Suppressor macrophage (primary cell): ENCODE measurements at regions not wholly inside any gene's neighbourhood (a gene's known extent, or its start where the extent isn't known, plus 50 kb on each side); places are given as distances from the start of the nearest gene placed in this dataset.
A peak's percentile ranks its signal among the peaks of the same experiment; 100 is the strongest.

Experiments used
- DNase-seq, 4 experiments: peaks; one replicate each; pipeline ENCODE4 v3.0.0-alpha.2; 2020 to 2022

DNA sequence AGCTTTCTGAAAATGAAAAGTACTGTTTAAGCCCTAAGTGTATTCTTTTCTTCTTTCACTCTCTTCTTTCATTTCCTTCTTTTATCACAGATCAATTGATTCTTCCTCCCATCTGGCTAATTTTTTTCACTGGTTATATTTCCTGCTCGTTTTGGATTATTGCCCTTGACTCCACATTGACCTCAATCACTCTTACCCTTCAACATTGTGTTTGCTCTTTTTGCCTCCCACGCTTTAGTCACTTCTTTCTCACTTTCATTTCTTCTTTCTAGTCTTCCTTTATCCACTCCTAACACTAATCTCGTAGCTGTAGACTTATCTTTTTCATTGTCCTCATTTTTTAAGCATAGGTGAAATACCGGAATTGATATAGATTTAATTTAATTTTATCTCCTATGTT, 320.3 kb upstream of the VRK2 start:
- DNase-seq: no peak

DNA sequence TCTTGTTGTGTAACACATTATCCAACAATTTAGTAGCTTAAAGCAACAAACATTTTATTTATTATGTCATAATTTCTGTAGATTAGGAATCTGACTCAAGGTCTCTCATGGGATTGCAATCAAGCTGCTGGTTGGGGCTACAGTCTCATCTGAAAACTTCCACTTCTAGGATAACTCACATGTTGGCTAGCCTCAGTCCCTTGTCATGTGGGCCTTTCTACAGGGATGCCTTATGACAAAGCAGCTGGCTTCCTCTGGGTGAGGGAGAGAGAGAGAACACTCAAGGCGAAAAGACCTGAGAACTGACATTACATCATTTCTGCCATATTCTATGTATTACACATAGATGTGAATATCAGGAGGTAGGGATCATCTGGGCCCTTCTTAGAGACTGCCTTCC, 317.9 kb upstream of the VRK2 start:
- no peak for DNase-seq

DNA sequence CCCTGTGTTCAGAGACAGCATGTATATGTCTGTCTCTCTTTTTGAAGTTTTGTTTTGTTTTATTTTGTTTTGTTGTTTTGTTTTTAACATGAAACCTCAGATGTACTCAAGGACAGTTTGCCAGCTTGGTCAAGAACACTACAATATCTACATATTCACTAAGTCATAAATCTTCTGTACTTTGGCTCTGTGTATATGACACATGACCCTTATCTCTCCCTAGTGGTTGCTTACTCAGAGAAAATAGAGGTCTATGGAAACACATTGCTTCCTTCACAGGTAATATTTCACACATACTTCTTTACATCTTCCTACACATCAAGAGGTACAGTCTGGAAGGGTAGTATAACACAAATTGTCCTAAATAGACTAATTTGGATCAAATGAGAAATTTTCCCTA, 312.6 kb upstream of the VRK2 start:
- no peak for DNase-seq

DNA sequence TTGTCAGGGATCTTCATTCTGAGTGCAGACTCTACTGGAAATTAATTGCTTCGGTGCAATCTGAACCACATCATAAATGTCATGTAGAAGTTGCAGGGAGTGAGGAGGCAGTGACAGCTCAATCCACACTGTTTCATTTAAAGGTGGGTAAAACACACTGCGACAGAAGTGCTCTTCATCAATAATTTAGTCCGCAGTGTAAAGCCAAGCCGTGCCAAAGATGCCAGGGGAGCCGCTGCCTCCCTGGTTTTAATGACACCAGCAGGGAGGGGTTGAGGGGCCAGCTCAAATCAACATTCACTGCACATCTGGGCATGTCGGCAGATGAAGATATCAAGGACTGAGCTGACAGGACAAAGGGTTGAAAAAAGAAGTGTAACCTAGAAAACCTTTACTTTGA, 305.7 kb upstream of the VRK2 start:
- no peak for DNase-seq

DNA sequence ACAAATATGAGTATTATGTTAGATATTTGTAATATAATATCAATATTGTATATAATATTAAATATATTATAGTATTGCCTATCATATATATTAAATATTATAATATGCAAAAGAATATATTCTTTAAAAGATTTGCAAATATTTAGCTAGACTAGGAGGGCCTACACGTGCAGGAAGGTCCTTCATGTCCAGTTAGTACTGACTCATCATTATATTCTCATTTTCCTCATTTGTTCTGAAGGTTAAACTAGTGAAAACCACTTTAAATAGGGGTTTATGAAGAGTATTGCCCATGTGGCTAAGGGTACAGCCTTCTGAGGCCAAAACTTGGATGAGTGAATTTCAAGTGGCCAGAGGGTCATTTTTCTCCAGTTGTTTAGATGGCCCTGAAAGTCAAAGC, 293.0 kb upstream of the VRK2 start:
- DNase-seq: no peak

DNA sequence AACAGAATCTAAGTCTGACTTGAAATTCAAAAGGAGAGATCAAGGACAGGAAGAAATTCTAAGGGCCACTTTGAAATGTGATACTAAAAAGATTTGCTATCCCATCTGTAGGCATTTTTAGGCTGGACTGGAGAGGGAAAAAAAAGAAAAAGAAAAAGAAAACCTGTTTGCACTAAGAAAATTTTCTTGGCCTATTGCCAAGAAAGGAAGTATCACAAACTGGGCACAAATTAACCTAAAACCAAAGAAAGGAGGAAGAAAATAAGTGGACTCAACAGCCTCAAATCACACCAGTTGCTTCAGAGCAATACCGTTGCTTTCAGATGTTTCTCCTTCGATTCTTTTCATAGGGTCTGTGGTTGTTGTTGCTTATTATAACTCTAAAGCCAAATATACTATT, 287.9 kb upstream of the VRK2 start:
- DNase-seq: peak in 1 of 4 experiments; percentile 6

DNA sequence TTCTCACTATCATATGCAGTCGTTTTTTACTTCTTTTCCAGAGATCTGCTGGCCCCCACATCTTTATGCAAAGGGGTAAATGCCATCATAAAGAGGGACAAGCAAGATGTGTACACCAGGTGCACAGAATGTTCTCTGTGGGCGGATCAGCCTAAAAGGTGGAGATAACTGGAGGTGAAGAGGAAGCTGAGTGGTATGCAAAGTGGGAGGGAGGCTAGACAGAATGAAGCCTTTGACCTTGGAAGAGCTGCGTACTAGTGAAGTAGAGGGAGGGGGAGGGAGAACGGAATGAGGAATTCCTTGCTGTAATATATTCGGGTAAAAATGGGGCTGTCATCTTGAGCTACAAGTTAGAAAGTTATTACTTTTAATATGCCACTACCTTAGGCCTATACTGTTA, 287.5 kb upstream of the VRK2 start:
- DNase-seq: no peak

DNA sequence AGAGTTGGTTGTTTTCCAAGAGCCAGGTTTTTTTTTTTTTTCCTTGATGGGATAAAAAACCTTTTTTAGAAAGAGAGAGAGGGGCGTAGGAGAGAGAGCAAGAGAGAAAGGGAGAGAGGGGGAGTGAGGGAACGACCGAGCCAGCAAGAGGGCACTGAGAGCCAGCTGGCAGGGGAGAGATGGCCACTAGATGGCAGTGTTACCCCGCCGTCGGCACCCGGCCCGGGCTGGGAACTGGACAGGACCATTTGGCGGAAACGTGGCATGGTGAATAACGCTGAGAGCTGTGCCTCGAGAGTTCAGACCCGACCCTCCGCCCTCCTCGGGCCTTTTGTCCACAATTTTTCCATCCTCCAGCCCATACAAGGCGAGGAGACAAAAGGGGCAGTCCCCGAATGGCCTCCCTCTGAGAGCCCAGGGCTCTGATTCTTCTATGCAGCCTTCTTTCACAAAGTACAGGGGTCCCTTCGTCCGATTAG, 286.7 kb upstream of the VRK2 start:
- DNase-seq: peak; percentile 78 to 89 (median 88)

DNA sequence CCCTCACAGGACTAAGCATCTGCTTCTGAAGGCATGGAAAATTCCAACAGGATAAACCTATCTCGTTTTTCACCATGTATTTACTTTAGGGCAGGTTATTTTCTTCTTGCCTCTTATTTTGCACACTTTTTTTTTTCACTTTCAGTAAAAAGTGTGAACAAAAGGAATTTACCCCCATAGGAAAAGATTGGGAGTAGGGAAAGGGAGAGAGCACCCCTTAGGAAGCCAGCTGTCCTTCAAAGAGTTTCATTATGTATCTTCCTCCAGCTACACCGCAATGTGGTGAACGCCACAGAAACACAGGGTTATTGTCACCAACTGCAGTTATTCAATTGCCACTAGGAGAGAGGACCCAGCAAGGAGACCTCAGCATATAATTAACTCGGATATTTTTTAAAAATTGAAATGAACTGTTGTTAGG, 286.2 kb upstream of the VRK2 start:
- peak in 1 of 4 experiments; percentile 7 for DNase-seq

DNA sequence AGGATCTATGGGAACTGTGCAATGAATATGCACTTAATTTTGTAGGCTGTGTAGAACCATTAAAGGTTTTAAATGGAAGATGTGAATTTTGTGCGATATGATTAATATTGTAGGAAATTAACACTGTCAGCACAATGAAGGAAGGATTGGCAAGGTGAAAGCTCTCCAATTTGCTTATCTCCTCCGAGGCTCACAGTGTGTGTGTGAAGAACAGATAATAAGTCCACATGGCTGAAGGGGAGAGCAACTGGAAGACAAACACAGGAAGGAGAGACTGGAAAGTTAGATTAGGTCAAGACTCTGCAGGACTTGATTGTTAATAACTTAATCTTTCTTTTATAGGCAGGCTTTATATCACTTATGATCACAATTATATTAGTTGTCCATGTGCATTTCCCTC, 269.7 kb upstream of the VRK2 start:
- no peak for DNase-seq

DNA sequence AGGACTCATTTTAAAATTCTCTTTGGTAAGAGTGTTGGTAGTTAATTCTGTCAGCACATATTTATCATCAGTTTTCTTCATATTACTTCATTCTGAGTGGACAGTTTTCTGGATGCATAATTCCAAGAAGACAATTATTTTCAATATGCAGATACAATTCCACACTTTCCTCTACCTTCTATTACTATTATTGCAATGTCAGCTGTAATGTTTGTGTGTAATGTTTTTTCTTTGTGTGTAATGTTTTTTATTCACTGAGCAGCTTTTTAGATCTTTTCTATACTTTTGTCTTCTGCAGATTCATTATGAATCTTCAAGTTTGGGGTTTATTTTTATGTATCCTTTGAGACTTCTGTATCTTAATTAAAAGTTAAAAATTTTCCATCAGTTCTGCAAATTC, 264.0 kb upstream of the VRK2 start:
- DNase-seq: no peak

DNA sequence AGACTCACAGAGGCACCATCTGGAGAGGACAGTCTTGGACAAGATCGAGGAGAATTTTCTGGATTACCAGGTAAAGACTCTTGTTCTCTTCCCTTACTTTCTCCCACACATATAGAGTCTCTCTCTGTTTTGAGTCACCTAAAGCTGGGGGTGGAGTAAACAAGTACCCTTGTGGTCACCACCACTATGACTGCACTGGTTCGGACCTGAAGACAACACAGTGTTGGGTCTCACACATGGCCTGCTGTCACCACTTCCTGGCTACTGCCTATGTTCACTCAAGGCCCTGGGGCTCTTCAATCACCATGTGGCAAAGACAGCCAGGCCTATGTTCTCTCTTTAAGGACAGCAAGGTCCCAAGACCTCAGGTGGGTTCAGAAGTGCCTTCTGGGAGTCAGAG, 253.3 kb upstream of the VRK2 start:
- DNase-seq: no peak

DNA sequence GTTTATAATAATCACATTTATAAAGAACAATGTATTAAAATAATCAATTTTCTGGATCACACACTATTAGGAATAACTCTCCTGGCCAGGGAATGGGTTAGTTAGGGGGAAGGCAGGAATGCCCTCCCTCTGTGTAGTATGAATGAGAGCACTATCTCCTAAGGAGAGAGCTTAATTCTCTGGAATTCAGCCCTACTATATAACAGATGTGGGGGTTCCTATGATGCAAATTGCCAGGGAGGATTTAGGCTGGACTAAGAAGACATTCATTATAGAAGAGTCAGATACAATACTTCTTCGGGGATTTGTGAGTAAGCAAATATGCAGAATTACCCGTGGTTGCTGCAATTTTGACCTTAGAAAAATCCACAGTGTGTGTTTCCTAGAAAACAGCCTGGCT, 250.1 kb upstream of the VRK2 start:
- DNase-seq: no peak

DNA sequence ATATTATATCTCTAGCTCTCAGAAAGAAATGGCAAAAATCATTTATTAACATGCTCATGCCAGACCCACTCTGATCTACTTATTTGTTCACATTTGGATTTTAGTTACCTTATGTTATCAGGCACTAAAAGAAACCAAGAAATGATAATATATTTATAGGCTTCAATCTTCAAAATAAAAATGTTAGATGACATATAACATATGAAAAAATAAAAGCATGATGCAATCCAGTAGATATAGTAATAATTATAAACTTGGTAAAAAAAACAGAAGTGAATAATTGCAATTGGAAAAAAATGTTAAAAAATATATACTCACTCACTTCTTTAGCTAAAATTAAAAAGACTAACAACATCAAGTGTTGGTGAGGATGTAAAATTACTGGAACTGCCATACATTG, 248.3 kb upstream of the VRK2 start:
- no peak for DNase-seq

DNA sequence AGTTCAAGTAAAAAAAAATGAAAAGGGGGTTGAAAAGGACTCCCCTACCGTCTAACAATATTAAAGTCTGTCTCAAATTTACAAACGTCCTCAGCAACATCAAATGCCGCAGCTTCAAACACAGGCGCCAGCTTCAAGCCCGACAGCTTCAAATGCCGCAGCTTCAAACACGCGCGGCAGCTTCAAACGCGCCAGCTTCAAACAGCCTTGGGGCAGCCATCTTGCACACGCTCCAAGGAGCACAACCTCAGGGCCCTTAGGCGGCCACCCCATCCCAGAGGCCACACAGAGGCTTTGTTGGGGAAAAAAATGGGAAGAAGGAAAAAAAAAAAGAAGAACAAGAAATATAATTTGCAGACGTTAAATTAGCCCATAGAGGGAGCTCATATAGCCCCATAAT, 244.4 kb upstream of the VRK2 start:
- no peak for DNase-seq

DNA sequence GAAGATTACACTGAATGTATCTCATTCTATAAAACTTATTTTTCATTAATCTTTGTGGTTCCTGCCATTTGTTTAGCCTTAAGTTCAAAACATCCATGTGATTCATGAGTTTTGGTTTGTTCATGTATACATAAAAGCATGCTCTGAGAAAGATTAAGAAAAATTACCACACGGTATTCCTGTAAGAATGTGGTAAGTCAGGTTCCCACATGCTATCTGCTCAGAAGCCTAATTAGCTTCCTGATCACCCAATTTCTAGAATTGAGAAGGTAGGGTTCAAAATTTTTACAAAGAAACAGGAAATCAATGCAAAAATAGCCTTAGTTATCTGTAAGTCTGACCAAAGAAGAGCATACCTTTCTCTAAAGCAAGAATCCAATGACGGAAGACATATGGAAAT, 241.6 kb upstream of the VRK2 start:
- DNase-seq: no peak

DNA sequence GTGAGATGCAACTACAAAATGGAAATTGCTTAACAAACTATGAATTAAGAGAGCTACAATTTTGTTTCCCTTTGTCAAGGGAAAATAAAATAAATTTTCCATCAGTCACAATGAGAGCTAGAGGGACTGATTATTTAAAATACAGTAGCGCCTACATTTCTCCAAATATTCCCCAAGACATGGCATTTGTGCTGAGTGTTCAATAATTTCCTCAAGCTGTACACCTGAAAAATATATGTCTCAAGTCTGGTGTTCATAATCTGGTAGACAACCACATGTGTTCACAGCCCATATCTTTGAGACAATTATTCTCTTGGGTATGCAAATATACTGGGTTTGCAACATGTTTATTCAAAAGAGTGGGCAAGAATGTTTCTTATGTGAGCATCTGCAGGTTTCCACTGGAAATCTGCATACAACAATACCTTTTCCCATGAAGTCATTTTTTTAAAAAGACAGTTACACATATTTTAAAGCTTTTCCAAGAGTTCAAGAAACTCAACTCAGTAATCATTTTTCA, 240.1 kb upstream of the VRK2 start:
- no peak for DNase-seq

DNA sequence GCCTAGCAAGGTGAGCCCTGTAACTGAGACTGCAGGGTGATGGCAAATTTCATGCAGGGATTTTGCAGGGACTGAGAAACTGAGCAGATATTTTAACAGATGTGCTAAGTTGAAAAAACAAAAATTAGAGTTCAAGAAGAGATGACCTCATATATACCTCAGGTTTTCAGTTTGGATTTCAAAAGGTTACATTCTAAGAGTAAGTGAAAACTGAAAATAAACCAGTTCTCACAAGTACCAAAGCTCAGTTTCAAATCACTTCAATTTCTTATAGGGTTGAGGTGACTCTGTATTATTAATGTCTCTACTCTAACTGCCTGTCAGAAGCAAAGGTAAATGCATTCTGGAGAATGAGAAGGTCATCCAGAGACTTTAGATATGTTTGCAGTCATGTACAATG, 237.4 kb upstream of the VRK2 start:
- no peak for DNase-seq

DNA sequence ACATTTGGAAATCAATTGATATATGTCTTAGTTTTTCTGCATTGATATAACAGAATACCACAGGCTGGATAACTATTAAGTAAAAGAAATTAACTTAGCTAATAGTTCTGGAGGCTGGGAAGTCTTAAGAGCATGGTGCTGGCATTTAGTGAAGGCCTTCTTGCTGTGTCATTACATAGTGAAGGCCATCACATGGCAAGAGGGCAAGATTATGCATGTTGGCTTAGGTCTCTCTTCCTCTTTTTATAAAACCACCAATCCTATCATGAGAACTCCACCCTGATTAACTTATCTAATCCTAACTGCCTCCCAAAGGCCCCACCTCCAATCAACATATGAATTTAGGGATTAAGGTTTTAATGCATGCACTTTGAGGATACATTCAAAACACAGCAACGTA, 225.5 kb upstream of the VRK2 start:
- DNase-seq: peak in 3 of 4 experiments; percentile 6 to 19 (median 9)

DNA sequence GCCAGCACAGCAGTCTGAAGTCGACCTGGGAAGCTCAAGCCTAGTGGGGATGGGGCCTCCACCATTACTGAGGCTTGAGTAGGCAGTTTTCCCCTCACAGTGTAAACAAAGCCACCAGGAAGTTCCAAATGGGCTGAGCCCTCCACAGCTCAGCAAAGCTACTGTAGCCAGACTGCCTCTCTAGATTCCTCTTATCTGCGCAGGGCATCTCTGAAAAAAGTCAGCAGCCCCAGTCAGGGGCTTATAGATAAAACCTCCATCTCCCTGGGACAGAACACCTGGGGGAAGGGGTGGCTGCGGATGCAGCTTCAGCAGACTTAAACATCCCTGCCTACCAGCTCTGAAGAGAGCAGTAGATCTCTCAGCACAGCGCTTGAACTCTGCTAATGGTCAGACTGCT, 218.4 kb upstream of the VRK2 start:
- no peak for DNase-seq

DNA sequence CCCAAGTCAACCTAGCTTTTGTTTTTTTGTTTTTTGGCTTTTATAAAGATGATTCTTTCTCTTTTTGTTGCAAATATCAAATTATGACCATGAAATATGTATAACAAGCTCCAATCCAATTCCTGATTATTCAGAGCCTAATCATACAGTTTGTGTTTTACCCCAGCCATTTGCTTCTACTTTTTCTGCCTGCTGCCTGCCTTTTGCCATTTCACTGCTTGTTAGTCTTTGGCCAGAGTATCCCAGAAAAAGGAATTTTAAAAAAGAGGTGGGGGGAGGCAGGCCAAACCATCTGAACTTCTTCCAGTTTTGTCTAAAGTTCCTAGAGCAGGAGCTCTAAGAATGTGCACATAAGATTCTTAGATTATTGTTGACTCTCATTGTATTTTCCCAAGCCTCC, 211.9 kb upstream of the VRK2 start:
- DNase-seq: no peak

DNA sequence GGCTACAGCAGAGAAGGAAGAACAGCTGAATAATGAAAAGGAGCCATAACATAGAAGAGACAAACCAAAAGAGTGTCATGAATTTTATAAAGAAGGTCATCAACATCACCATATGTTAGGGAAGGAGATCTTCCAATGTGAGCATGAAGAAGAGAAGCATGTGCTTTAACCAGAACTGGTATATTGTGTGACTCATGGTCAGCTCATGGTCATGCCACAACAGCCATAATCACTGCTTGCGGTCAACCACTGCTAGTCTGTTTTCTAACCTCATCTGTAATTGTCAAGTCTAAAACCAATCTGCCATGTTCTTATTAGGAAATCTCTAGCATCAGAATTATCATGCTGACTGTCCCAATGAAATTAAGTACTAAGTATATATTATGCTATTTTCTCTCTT, 204.1 kb upstream of the VRK2 start:
- peak in 2 of 4 experiments; percentile 2 to 15 for DNase-seq

DNA sequence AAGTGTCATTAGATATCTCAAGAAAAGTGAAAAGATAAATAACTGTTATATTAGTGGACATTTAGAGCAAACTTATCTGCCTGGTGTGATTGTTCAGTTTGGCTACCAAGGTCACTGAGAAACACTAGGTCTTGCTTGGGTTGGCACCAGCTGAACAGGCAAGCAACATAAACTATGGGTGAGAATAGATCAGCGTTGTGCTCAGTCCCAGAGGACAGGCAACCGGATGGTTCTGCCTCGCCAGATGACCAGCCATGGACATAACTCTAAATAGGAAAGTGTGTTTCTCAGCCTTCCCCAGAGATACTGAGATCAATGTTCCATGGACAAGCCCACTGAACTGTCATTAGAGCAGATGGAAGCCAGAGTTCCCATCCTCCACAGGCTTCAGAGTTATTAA, 203.4 kb upstream of the VRK2 start:
- DNase-seq: no peak

DNA sequence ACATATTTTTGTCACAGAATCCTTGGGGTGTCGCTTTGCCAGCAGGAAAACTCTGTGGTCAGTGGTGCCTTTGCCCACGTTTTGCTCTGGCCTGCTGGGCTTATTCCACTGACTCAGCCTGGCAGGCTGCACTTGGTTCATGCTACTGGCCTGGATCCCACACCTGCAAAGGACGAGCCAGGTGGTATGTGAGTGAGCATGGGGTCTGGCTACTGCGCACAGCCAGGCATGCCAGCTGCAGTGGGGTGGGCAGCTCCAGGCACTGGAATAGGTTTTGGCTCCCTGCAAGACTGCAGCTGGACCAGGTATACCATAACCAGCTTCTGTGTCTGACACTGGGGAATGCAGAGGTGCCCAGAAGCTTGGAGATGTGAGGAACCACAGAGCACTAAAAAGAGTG, 197.9 kb upstream of the VRK2 start:
- no peak for DNase-seq

DNA sequence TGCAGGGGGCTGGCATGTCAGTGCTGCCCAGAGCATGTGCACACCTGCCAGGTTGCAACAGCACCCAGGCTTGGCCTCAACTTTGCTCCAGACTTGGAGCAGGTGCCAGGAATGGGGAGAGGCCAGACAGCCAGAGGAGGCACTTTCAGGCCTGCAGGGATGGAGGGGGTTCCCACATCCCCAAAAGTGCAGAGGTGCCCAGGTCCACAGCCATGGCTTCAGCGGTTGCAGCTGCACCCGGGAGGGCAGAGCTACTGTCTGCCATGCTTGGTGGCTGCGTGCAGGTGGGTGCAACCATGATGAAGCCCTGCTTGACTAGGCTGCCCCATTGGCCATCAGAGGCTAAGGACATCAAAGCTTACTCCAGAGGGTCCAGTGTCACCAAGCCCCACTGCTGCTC, 196.8 kb upstream of the VRK2 start:
- no peak for DNase-seq
